NB4 (cell line): ENCODE measurements at regions not wholly inside any gene's neighbourhood (a gene's known extent, or its start where the extent isn't known, plus 50 kb on each side); places are given as distances from the start of the nearest gene placed in this dataset.

Source experiments
- MYC ChIP-seq: IDR thresholded peaks from 2 replicates; pipeline ENCODE4 v1.6.1; 2011; ENCODE audit warnings: low read depth, low read length
- POLR2A ChIP-seq: IDR thresholded peaks from 2 replicates; pipeline ENCODE4 v1.6.1; 2011; ENCODE audit warnings: mild to moderate bottlenecking; ENCODE audit not compliant: insufficient read length; ENCODE audit errors: extremely low read depth
- TF ChIP-seq, protein P1 (sequence below): IDR thresholded peaks from one replicate; pipeline ENCODE4 v1.5.1; 2012; ENCODE audit warnings: low read depth, low read length

GRCh38 chr6:109240370-109241084 is 141.7 kb downstream of the CD164 start:
- TF ChIP-seq, protein P1, sequence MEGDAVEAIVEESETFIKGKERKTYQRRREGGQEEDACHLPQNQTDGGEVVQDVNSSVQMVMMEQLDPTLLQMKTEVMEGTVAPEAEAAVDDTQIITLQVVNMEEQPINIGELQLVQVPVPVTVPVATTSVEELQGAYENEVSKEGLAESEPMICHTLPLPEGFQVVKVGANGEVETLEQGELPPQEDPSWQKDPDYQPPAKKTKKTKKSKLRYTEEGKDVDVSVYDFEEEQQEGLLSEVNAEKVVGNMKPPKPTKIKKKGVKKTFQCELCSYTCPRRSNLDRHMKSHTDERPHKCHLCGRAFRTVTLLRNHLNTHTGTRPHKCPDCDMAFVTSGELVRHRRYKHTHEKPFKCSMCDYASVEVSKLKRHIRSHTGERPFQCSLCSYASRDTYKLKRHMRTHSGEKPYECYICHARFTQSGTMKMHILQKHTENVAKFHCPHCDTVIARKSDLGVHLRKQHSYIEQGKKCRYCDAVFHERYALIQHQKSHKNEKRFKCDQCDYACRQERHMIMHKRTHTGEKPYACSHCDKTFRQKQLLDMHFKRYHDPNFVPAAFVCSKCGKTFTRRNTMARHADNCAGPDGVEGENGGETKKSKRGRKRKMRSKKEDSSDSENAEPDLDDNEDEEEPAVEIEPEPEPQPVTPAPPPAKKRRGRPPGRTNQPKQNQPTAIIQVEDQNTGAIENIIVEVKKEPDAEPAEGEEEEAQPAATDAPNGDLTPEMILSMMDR: no peak
- no peak for TF ChIP-seq POLR2A
- TF ChIP-seq MYC: no peak
